CD14-positive monocyte (primary cell): ENCODE measurements at regions not wholly inside any gene's neighbourhood (a gene's known extent, or its start where the extent isn't known, plus 50 kb on each side); places are given as distances from the start of the nearest gene placed in this dataset.
A peak's percentile ranks its signal among the peaks of the same experiment; 100 is the strongest.

Experiments used
- DNase-seq, 3 donors: peaks; one replicate each; pipeline ENCODE4 v3.0.0-alpha.2; 2011 to 2022
- H2AFZ ChIP-seq: 2 replicates; pipeline ENCODE4 v1.6.0; 2012; ENCODE audit warnings: mild to moderate bottlenecking, low read depth, low read length, inconsistent platforms; ENCODE audit not compliant: insufficient read depth, poor library complexity, severe bottlenecking
- H3K27ac ChIP-seq, 2 donors: 1 replicate in 1 of 2; 2 replicates in 1 of 2; pipeline ENCODE4 v1.5.1; 2012 to 2013; ENCODE audit warnings: low read length in 2 of 2, control low read depth in 1 of 2, inconsistent platforms in 1 of 2, low read depth in 1 of 2, mild to moderate bottlenecking in 1 of 2
- H3K27me3 ChIP-seq, 2 donors: one replicate each; pipeline versions ENCODE4 v1.6.0 to v1.6.1; 2011 to 2013; ENCODE audit warnings: low read length in 2 of 2; ENCODE audit not compliant: control insufficient read depth in 2 of 2, insufficient read depth in 2 of 2
- H3K36me3 ChIP-seq, 2 donors: replicated peaks in 1 of 2; 1 replicate in 1 of 2; 2 replicates in 1 of 2; pipeline versions ENCODE4 v1.5.1 to v1.6.1; 2012 to 2013; ENCODE audit warnings: low read length in 2 of 2, control low read depth in 1 of 2, inconsistent platforms in 1 of 2, mild to moderate bottlenecking in 1 of 2; ENCODE audit not compliant: insufficient read depth in 2 of 2, control insufficient read depth in 1 of 2
- H3K4me1 ChIP-seq, 2 donors: 1 replicate in 1 of 2; 2 replicates in 1 of 2; pipeline versions ENCODE4 v1.5.1 to v1.6.1; 2012 to 2013; ENCODE audit warnings: low read length in 2 of 2, control low read depth in 1 of 2, inconsistent platforms in 1 of 2, mild to moderate bottlenecking in 1 of 2, moderate library complexity in 1 of 2; ENCODE audit not compliant: insufficient read depth in 2 of 2, control insufficient read depth in 1 of 2
- H3K4me2 ChIP-seq: replicated peaks from 2 replicates; pipeline ENCODE3; 2012; ENCODE audit warnings: low read length, moderate library complexity, mild to moderate bottlenecking; ENCODE audit not compliant: poor library complexity, severe bottlenecking; ENCODE audit errors: extremely low read depth
- H3K4me3 ChIP-seq, 3 experiments: fragments of 200-600 bp in 1 of 3; sonication (generic) in 1 of 3; replicated peaks in 1 of 3; 1 replicate in 2 of 3; 2 replicates in 1 of 3; pipeline ENCODE4 v1.5.1; 2011 to 2013; ENCODE audit warnings: low read length in 3 of 3, mild to moderate bottlenecking in 3 of 3, control low read depth in 2 of 3, low read depth in 2 of 3, inconsistent platforms in 1 of 3, moderate library complexity in 1 of 3
- H3K79me2 ChIP-seq: 2 replicates; pipeline ENCODE4 v1.6.0; 2012; ENCODE audit warnings: mild to moderate bottlenecking, control low read depth, inconsistent platforms, low read length, moderate library complexity; ENCODE audit not compliant: insufficient read depth
- H3K9ac ChIP-seq: 2 replicates; pipeline ENCODE4 v1.6.0; 2017; ENCODE audit warnings: low read length, mild to moderate bottlenecking; ENCODE audit not compliant: insufficient read depth, poor library complexity, severe bottlenecking
- H3K9me3 ChIP-seq, 2 donors: replicated peaks in 1 of 2; 1 replicate in 1 of 2; 2 replicates in 1 of 2; pipeline versions ENCODE4 v1.5.1 to v1.6.1; 2012 to 2013; ENCODE audit warnings: low read length in 2 of 2, control low read depth in 1 of 2; ENCODE audit not compliant: control insufficient read depth in 1 of 2, insufficient read depth in 1 of 2
- H4K20me1 ChIP-seq: 2 replicates; pipeline ENCODE4 v1.6.0; 2012; ENCODE audit warnings: mild to moderate bottlenecking, low read length, control low read depth, moderate library complexity; ENCODE audit not compliant: insufficient read depth
- H3K27ac Mint-ChIP-seq, 7 donors: one replicate each; pipeline ENCODE4 v1.8.0; 2020; ENCODE audit warnings: mild to moderate bottlenecking in 7 of 7, mixed read lengths in 7 of 7, moderate library complexity in 6 of 7, inconsistent platforms in 2 of 7
- H3K27me3 Mint-ChIP-seq, 3 donors: one replicate each; pipeline ENCODE4 v1.8.0; 2021 to 2022; ENCODE audit warnings: low read depth in 3 of 3, mild to moderate bottlenecking in 3 of 3, mixed read lengths in 3 of 3, moderate library complexity in 3 of 3, inconsistent platforms in 1 of 3
- H3K36me3 Mint-ChIP-seq, 2 donors: one replicate each; pipeline ENCODE4 v1.8.0; 2020; ENCODE audit warnings: mixed read lengths in 2 of 2, inconsistent platforms in 1 of 2, mild to moderate bottlenecking in 1 of 2
- H3K4me1 Mint-ChIP-seq: one replicate; pipeline ENCODE4 v1.8.0; 2020; ENCODE audit warnings: mild to moderate bottlenecking, mixed read lengths
- H3K4me3 Mint-ChIP-seq, 2 donors: one replicate each; pipeline ENCODE4 v1.8.0; 2020; ENCODE audit warnings: mild to moderate bottlenecking in 2 of 2, mixed read lengths in 2 of 2, moderate library complexity in 1 of 2
- H3K9me3 Mint-ChIP-seq, 7 donors: one replicate each; pipeline ENCODE4 v1.8.0; 2020 to 2022; ENCODE audit warnings: mixed read lengths in 7 of 7, mild to moderate bottlenecking in 6 of 7, moderate library complexity in 6 of 7, inconsistent platforms in 2 of 7
- CTCF ChIP-seq: fragments of 200-600 bp; IDR thresholded peaks from one replicate; pipeline ENCODE4 v1.8.0; 2022; ENCODE audit warnings: antibody characterized with exemption, mild to moderate bottlenecking
- WGBS: methylation state at CpG from one replicate; pipeline ENCODE4 v1.1.5; 2013; ENCODE audit warnings: missing lambda C conversion rate; ENCODE audit not compliant: insufficient coverage; 5-methylcytosine and 5-hydroxymethylcytosine counted together
- intact Hi-C, 2 donors: fragments of 100-400 bp; cut with micrococcal nuclease; formaldehyde crosslinking; loops; one replicate each; pipeline versions ENCODE4 v1.15.0 to v1.15.1; 2023

GRCh38 chr4:38582445-38582844 is 81.6 kb upstream of the KLF3 start:
- no peaks in the 10 kb centered on the region for H3K79me2 ChIP-seq
- no peak for TF ChIP-seq CTCF
- no peak overlapping the region for H3K4me2 ChIP-seq
- H3K4me3 ChIP-seq = no peak overlapping the region
- H3K27me3 ChIP-seq = no peaks in the 10 kb centered on the region
- H3K27ac ChIP-seq = no peak overlapping the region
- no CpG with 5 or more reads among the region's 1 CpG for WGBS
- H3K27me3 Mint-ChIP-seq = peaks cover 0 to 6% (median 0%) of the 10 kb centered on the region in 3 donors
- H3K9me3 Mint-ChIP-seq = peaks cover 0 to 3% (median 0%) of the 10 kb centered on the region in 7 donors
- H2AFZ ChIP-seq = no peak overlapping the region
- H3K4me1 ChIP-seq = peaks cover 34 to 43% of the 10 kb centered on the region in 2 donors
- no peaks in the 10 kb centered on the region for H4K20me1 ChIP-seq
- no peaks in the 10 kb centered on the region for H3K36me3 ChIP-seq
- H3K4me3 Mint-ChIP-seq = no peak overlapping the region
- H3K27ac Mint-ChIP-seq = peak overlapping the region in 2 of 7 donors; percentile 21 to 30
- intact Hi-C loops = loop anchor here in 1 of 2 donors (10.0 kb wide), 2 partner anchors 58 to 62 kb away; no protein-coding TSS in a partner anchor
- H3K9ac ChIP-seq = no peak overlapping the region
- no peaks in the 10 kb centered on the region for H3K9me3 ChIP-seq
- H3K4me1 Mint-ChIP-seq = peaks cover 51% of the 10 kb centered on the region
- DNase-seq = peak in 2 of 3 donors; percentile 37 to 45
- H3K36me3 Mint-ChIP-seq = peaks cover 0 to 2% of the 10 kb centered on the region in 2 donors

- no peak for TF ChIP-seq CTCF
- intact Hi-C loops = loop anchor here in 1 of 2 donors (10.0 kb wide), 2 partner anchors 58 to 62 kb away; no protein-coding TSS in a partner anchor
- WGBS = no CpG with 5 or more reads among the region's 3 CpGs
- peaks cover 0 to 3% (median 0%) of the 10 kb centered on the region in 7 donors for H3K9me3 Mint-ChIP-seq
- H3K27ac Mint-ChIP-seq = peak overlapping the region in 6 of 7 donors; percentile 4 to 75 (median 55)
- no peaks in the 10 kb centered on the region for H3K27me3 ChIP-seq
- no peaks in the 10 kb centered on the region for H3K79me2 ChIP-seq
- H4K20me1 ChIP-seq = no peaks in the 10 kb centered on the region
- peaks cover 0 to 3% of the 10 kb centered on the region in 2 donors for H3K36me3 Mint-ChIP-seq
- DNase-seq = peak in 1 of 3 donors; percentile 6
- H3K27me3 Mint-ChIP-seq = peaks cover 0 to 7% (median 0%) of the 10 kb centered on the region in 3 donors
- peaks cover 50% of the 10 kb centered on the region for H3K4me1 Mint-ChIP-seq
- H3K4me1 ChIP-seq = peaks cover 34 to 43% of the 10 kb centered on the region in 2 donors
- H3K9me3 ChIP-seq = no peaks in the 10 kb centered on the region
- no peak overlapping the region for H3K4me3 Mint-ChIP-seq
- H2AFZ ChIP-seq = no peak overlapping the region
- H3K4me3 ChIP-seq = no peak overlapping the region
- H3K27ac ChIP-seq = no peak overlapping the region
- H3K4me2 ChIP-seq = no peak overlapping the region
- no peak overlapping the region for H3K9ac ChIP-seq
- H3K36me3 ChIP-seq = no peaks in the 10 kb centered on the region
Observed at GRCh38 chr4:38582889-38583470, 81.0 kb upstream of the KLF3 start.
